GM23248 (cell line): ENCODE measurements at regions not wholly inside any gene's neighbourhood (a gene's known extent, or its start where the extent isn't known, plus 50 kb on each side); places are given as distances from the start of the nearest gene placed in this dataset.

Source experiments
- EZH2 ChIP-seq: fragments of 200-600 bp; sonication (generic); IDR thresholded peaks from 2 replicates; pipeline ENCODE4 v1.6.1; 2018; ENCODE audit warnings: antibody characterized with exemption, mild to moderate bottlenecking; ENCODE audit not compliant: insufficient read depth, poor library complexity, severe bottlenecking
- EZH2phosphoT487 ChIP-seq: fragments of 200-600 bp; sonication (generic); IDR thresholded peaks from 2 replicates; pipeline ENCODE4 v1.6.1; 2018; ENCODE audit warnings: antibody characterized with exemption, moderate library complexity, mild to moderate bottlenecking, low read depth; ENCODE audit not compliant: insufficient read depth

DNA sequence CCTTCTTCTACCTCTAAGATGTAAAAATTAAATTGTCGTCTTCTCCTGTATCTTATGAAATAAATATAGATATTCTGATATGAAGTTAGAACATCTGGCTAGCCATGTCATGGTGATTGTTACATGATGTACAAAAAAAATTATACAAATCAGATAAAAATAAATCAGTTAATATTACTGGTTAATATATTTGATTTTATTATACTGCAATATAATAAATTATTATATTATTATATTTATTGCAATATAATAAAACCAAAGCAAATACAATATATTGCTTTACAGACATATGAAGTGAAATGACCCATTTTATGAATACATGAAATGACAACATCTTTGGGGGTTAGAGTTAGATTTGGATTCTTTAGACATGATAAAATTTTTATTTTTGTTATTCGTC, 72.3 kb upstream of the NAALADL2 start:
- no peak for TF ChIP-seq EZH2
- TF ChIP-seq EZH2phosphoT487: no peak
